AG04450 (cell line): ENCODE measurements at regions not wholly inside any gene's neighbourhood (a gene's known extent, or its start where the extent isn't known, plus 50 kb on each side); places are given as distances from the start of the nearest gene placed in this dataset.
"Not testable (repeated sequence)": the region's sequence is repeated elsewhere in the genome, so short reads cannot be mapped to it uniquely, and the experiment has no call there.

Experiments used
- CTCF ChIA-PET: fragments of 300-600, 350-600 bp; formaldehyde crosslinking; extraction: SDS; loops from one replicate; lab custom pipeline; 2022; ENCODE audit warnings: antibody characterized with exemption, inconsistent platforms; lab: Charles Lee
- POLR2A ChIA-PET: fragments of 350-600 bp; formaldehyde crosslinking; extraction: SDS; loops from one replicate; lab custom pipeline; 2021; ENCODE audit warnings: antibody characterized with exemption, inconsistent platforms; lab: Yijun Ruan, JAX
- DNase-seq: peaks from one replicate; pipeline ENCODE4 v3.0.0-alpha.2; 2011; ENCODE audit warnings: low read depth, low spot score
- H3K27ac ChIP-seq: one replicate; pipeline ENCODE4 v1.5.1; 2012; ENCODE audit warnings: low read depth, low read length, control low read depth
- H3K27me3 ChIP-seq: one replicate; pipeline ENCODE4 v1.6.0; 2012; ENCODE audit warnings: low read length; ENCODE audit not compliant: control insufficient read depth, insufficient read depth
- H3K4me3 ChIP-seq: 2 replicates; pipeline ENCODE4 v1.5.1; 2011; ENCODE audit warnings: mild to moderate bottlenecking, low read depth, low read length, control low read depth
- H3K9me3 ChIP-seq: 2 replicates; pipeline ENCODE4 v1.5.1; 2012; ENCODE audit warnings: low read length; ENCODE audit not compliant: control insufficient read depth, insufficient read depth
- TF ChIP-seq, protein P1 (sequence below): IDR thresholded peaks from 2 replicates; pipeline ENCODE4 v1.5.1; 2011; ENCODE audit warnings: low read depth, low read length, control low read depth, inconsistent platforms

DNA sequence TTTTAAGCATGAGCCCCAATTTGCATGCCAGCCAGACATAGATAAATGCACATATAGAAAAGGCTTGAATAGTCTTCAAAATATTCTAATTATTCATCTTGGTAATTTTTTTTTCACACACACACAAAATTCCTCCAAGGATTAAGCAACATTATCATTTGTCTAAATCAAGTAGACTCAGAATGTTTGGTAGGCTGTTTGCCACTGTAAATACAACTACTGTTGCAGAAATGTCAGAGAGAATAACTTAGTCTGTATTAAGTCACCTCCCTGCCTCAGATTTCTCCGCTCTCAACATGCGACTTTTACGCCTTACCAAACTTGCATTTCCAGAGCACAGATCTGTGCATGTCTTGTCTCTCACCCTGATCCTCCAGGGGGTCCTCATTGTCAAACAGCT is 265.6 kb upstream of the C9orf72 start:
- no peak overlapping the region for H3K27ac ChIP-seq
- no peaks in the 10 kb centered on the region for H3K27me3 ChIP-seq
- TF ChIP-seq, protein P1, sequence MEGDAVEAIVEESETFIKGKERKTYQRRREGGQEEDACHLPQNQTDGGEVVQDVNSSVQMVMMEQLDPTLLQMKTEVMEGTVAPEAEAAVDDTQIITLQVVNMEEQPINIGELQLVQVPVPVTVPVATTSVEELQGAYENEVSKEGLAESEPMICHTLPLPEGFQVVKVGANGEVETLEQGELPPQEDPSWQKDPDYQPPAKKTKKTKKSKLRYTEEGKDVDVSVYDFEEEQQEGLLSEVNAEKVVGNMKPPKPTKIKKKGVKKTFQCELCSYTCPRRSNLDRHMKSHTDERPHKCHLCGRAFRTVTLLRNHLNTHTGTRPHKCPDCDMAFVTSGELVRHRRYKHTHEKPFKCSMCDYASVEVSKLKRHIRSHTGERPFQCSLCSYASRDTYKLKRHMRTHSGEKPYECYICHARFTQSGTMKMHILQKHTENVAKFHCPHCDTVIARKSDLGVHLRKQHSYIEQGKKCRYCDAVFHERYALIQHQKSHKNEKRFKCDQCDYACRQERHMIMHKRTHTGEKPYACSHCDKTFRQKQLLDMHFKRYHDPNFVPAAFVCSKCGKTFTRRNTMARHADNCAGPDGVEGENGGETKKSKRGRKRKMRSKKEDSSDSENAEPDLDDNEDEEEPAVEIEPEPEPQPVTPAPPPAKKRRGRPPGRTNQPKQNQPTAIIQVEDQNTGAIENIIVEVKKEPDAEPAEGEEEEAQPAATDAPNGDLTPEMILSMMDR = no peak
- no peak overlapping the region for H3K4me3 ChIP-seq
- CTCF ChIA-PET = no interaction called here
- POLR2A ChIA-PET = no interaction called here
- H3K9me3 ChIP-seq = peaks cover 5% of the 10 kb centered on the region
- no peak for DNase-seq

DNA sequence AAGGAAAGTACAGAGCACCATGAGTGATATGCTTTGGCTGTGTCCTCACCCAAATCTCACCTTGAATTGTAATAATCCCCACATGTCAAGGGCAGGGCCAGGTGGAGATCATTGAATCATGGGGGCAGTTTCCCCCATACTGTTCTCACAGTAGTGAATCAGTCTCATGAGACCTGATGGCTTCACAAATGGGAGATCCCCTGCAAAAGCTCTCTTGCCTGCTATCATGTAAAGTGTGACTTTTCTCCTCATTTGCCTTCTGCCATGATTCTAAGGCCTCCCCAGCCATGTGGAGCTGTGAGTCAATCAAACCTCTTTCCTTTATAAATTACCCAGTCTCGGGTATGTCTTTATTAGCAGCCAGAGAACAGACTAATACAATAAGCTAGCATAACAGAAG is 266.5 kb upstream of the C9orf72 start:
- H3K27me3 ChIP-seq, CTCF ChIA-PET, POLR2A ChIA-PET, H3K4me3 ChIP-seq, DNase-seq, H3K9me3 ChIP-seq, H3K27ac ChIP-seq: not testable (repeated sequence)

DNA sequence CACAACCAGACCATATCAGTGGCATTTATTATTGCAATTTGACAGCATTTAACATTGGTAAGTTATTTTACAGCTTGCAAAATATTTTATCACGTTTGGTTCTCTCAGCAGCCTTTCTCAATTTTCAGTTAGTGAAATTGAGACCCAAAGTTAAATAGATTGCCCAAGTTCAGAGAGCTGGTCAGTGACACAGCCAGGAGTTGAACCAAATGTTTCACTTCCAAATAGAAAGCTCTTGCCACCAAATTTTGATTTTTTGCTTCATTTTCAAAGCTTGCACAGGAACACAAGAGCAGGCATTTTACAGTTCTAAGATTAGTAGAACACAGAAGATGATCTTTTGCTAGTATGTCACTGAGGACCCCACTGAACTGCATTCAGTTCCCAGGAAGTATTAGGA is 271.5 kb upstream of the C9orf72 start:
- TF ChIP-seq, protein P1 = no peak
- Histone ChIP-seq H3K27me3 (no peaks in the 10 kb centered on the region), H3K9me3 (no peaks in the 10 kb centered on the region), H3K27ac (no peak overlapping the region), H3K4me3 (no peak overlapping the region)
- ChIA-PET POLR2A (no interaction called here), CTCF (no interaction called here)
- no peak for DNase-seq

DNA sequence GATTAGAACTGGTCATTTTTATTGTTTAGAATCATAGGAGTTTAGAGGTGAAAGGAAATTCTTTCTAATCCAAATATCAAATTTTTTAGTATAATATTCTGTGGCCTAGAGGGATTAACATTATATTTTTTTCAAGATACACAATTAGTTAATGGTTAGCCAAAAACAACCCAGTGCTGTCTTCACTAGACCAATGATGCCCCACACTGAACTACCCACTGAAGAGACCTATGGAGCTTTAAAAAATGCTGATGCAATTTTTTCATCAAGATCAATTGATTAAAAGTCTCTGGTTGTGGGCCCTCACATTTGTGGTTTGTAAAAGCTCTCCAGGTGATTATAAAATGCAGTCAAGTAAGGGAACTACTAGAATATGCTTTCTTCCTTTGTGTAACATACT is 274.1 kb upstream of the C9orf72 start:
- ChIA-PET POLR2A (no interaction called here), CTCF (no interaction called here)
- Histone ChIP-seq H3K27me3 (no peaks in the 10 kb centered on the region), H3K9me3 (no peaks in the 10 kb centered on the region), H3K27ac (no peak overlapping the region), H3K4me3 (no peak overlapping the region)
- DNase-seq = no peak
- TF ChIP-seq, protein P1 = no peak

DNA sequence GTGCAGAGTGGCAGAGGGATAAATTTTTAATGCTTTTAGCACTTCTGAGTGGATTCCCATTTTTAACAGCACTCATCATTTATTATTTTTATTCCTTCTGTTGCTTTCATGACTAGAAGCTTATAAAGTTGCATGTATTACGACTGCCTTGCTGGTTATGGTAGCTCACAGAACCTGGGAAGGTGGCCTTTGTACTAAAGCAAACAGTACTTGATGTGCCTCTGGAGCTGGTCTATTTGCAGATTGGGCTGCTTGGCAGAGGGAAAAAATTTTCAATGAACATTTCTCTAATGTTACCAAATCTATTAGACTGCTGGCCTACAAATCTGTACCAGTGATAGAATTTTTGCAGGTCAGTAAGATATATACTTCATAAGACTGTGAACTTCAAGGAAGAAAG is 274.5 kb upstream of the C9orf72 start:
- CTCF ChIA-PET = no interaction called here
- Histone ChIP-seq H3K9me3 (no peaks in the 10 kb centered on the region), H3K27me3 (no peaks in the 10 kb centered on the region), H3K4me3 (no peak overlapping the region), H3K27ac (no peak overlapping the region)
- TF ChIP-seq, protein P1 = no peak
- POLR2A ChIA-PET = no interaction called here
- DNase-seq = no peak

DNA sequence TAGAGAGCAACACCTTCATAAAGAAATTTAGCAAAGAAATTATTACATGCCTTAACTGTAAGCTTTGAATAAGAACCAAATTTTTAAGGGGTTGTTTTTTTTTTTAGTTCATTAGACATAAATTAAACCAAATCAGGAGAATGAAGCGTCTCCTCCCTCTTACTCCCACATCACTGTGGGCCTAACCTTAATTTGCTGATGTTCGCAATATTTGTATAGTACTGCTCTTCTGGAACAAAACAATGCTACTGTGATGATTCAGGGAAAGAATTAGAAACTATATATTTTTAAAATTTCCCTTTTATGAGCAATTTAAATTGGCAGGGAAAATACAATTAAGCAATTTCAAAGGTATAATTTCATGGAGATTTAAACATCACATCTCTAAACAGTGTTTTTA is 275.0 kb upstream of the C9orf72 start:
- no peak for DNase-seq
- CTCF ChIA-PET = no interaction called here
- Histone ChIP-seq H3K27me3 (no peaks in the 10 kb centered on the region), H3K4me3 (no peak overlapping the region), H3K27ac (no peak overlapping the region), H3K9me3 (no peaks in the 10 kb centered on the region)
- POLR2A ChIA-PET = no interaction called here
- TF ChIP-seq, protein P1 = no peak
